ENCODE measurements at regions not wholly inside any gene's neighbourhood (a gene's known extent, or its start where the extent isn't known, plus 50 kb on each side); places are given as distances from the start of the nearest gene placed in this dataset.

DNA sequence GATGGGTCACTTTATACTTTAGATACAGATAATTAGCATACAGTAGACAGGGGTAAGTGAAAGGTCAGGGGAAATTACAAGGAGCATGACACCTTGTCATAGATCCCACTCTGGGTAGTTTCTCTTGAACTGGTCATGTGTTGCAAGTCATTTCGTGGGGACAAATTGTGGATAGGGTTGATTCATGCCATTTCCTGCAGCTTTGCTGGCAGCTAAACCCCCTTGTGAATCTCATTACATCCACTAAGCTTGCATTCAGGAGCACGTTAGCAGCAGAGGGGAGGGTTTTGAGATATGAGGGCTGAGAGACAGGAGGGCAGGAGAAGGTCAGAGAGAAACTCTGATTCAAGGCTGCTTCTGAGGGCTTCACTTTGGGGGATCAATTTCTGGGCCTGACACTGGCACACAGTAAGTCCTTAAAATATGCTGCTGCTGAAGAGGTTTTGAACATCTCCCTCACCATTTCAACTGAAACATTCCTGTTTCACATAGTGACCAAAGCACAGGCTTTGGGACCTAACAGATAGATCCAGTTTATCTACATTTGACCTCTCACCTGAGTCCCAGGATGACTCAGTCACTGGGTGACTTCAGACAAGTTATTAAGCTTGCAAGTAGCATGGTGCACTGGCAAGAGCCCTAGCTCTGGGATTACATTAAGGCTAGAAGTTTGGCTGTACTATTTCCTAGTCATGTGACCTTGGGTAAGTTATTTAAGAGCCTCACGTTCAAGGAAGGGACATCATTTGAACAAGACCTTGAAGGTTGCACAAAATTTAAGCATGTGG, 206.0 kb upstream of the USP24 start:
- DNase-seq = no peak

DNA sequence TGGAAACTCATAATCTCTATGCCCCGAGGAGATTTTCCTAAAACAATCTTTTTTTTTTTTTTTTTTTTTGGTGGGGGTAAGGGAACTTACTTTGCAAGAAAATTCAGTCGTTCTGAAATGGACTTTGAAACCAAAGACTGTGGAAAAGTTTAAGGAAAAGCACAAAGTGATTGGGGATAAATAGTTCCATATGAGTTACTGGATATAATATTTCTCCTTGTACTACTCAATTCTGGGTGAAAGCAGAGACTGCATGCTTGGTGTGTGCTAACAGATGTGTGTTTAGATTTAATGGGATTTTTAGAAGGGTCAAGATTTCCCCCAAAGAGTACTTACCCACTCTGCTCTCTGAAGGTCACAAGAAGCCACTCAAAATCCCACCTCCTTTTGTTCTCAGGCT, 204.9 kb upstream of the USP24 start:
- no peak for DNase-seq

DNA sequence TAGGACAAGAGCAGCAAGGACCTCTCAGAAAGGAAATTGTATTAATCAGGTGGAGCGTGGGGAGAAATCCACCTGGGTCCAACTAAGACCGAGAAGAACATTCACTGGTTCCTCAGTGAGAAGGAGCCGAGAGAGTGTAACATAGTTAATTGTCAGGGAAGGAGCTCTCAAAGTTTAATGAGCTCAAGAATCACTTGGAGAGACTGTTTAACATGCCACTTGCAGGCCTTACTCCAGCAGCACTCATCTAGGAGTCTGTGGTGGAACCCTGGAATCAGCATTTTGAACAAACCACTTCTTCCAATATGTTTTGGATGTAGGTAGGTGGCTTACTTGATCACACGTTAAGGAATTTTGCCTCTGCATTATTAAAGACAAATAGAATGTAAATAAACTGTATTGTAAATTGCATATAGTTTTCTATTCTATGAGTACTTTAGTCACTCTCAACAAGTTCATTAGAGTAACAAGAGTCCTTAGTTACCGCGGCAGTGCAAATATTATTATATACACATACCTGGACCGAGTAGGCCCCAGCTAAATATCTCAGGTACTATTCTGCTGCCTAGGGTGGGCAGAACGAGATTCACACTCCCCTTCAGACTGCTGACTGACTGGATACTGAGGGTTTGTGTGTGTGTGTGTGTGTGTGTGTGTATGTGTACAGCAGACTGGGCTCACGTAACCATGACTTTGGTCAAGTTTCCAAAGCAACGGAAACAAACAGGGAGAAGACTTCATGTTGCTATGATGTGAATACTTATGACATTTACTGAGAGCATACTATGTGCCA, 203.2 kb upstream of the USP24 start:
- DNase-seq = no peak

DNA sequence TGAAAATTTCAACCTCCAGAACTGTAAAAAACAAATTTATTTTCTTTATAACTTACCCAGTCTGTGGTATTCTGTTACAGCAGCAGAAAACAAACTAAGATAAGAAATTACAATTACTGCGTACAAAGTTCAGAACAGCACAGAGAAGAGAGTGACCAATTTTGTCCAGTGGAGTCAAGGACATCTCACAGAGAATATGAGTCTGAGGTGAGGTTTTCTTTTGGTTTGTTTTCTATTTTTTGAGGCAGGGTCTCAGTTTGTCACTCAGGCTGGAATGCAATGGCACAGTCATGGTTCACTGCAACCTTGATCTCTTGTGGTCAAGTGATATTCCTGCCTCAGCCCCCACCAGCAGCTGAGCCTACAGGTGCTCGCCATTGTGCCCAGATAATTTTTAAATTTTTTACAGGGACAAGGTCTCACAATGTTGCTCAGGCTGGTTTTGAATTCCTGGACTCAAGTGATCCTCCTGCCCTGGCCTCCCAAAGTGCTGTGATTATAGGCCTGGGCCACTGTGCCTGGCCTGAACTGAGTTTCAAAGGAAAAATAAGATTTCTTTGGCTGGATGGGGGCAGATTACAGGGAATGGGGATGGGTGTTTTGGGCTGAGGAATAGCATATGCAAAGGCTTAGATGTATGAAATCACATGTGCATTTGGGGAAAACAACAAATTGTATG, 201.1 kb upstream of the USP24 start:
- no peak for DNase-seq

DNA sequence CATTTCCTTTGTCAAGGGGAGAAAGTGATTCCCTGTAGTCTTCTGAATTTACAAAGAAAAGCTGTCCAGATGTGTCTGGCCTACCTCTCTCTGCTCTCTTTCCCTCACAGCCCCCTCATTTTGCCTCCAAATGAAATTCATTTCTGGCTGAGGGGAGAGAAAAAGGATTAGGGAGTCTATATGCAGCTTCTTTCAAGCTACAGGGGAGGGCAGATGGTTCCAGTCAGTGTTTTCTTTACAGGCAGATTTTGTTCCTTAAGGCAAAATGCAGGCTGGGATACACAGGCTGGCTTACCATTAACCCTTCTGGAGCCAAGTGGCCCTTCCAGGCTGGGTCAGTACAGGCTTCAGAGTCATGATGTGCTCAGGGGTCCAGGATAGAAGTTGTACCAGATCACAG, 198.1 kb upstream of the USP24 start:
- no peak for DNase-seq

DNA sequence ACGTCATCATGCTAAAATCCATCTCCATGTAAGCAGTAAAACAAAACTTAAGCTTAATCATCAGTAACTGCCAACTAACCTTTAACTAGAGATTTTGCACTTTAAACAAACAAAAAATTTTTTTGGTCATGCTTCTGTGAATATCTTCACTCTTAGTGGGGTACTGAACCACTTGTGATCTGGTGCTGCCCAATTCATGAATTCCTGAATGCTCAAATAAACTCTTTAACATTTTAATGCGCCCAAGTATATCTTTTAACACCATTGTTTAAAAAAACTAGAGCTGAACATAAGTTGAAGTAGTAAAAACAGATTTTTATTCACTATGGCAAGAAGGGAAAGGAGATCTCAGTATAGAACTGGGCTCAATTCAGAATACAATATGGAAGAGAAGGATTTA, 196.9 kb upstream of the USP24 start:
- no peak for DNase-seq

DNA sequence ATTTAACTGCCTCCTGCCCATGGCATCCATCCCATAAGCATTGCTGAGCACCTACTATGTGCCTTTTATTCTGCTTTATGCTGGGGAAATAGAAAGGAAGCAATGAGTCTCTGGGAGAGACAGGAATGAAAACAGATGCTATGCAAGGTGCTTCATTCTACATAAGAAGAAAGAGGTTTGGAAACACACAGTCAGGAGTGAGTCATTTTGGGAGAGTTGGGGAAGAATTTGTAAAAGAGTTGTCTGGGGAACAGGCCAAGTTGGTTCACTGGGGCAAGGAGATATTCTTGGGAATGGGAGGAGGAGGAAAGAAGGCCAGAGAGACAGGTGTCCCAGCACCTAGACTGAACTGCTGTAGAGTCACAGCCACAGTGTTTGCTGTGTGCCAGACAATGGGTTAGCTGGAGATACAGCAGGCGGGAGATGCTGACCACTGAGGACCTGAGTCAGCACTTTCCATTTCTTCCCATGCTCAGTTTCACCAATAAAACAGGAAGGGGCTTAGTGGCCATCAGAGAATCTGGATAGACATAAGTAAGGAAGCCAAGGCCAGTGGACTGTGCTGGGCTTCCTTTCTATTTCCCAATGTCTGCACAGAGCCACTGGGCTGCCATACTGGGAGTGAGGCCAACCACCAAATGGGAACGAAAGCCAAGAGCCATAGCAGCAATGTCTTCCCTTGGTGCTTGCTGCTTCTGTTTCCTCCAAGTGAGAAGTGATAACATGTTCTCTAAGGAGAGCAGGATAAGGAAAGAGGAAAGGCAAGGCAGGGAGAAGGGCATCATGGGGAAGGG, 187.7 kb upstream of the USP24 start:
- no peak for DNase-seq

DNA sequence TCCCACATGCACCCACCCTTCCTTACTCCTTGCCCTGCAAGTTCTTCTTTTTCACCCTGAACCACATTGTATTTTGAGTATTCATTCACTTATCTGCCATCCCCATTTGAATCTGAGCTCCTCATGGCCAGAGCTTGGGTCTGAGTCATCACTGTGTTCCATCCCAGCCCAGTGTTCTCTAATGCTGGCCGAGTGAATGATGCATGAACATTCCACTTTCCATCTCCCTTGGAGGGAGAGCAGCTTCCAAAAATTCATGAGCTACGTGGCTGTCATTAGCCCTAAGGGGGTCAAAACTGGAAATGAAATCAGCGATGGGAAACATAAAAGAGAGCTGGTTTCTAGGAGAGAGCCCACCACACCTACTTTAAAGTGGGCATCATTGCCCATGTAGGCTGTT, 187.0 kb upstream of the USP24 start:
- no peak for DNase-seq

DNA sequence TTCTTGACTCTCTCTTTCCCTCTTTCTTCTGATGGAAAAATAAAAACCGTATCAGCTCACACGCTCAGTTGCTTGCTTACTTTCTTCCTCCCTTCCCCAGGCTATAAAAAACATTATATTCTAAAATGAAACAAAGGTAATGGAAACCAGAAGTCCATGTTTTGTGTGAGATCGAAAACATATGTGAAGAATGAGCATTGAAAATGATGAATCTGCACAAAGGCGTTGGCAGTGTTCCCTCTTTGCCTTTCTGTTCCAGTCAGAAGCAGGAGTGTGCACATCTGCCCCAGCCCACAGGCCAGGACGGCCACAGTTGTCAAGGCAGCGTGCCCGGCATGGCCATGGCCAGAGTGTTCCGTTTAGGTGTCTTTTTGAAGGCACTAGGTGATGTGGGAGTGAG, 185.3 kb upstream of the USP24 start:
- no peak for DNase-seq

DNA sequence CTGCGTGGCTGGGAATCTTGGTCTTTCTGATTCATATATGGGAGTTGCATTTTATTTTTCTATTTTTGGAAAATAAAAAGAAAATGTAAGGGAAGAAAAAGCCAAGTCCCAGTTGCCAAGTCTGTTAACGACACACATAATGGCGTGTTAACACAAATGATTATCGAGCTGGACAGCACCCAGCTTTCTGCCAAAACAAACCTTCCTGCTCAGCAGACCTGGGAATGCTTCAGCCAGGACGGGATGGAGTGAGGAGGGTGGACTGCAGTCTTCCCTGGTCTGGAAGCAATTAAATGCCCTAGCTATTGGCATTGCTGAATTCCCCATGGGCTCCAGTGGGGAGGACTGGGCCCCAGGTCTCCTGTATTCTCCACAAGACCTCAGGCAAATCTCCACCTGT, 184.2 kb upstream of the USP24 start:
- DNase-seq = no peak

DNA sequence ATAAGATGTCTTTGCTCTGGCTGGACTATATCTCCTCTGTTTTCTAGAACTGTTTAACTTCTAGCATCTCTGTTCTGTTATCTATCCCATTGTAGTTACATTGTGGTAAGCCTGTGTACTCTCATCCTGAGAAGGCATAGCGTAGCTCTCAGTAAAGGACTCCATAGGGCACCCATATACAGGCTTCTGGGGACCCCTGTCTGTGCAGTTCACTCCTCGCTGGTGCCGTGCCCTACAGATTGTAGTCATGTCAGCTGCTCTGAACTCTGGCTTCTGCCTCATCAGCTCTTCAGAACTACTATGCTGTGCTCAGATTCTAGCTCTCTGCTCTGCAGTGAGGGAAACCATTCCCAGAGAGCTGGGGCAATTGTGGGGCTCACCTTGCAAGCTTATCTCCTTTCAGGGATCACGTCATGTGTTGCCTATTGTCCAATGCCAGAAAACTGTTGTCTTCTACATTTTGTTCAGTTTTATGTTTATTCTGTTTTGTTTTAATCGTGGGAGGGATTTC, 181.3 kb upstream of the USP24 start:
- DNase-seq = no peak

DNA sequence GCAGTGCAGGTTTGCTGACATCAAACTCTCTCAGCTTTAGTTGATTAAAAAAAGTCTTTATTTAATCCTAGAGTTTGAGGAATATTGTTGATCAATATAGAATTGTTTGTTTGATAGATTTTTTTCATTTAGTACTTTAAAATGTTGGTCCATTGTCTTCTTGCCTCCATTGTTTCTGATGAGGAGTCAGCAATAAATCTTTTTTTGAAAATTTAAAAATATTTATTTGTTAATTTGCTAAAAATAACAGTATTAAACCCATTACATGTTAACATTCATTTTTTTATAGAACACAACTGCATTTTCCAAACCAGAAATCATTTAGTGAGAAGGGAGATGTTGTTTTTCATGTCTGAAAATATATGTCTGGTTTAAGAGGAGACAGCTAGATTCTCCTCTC, 173.8 kb upstream of the USP24 start:
- DNase-seq = no peak

DNA sequence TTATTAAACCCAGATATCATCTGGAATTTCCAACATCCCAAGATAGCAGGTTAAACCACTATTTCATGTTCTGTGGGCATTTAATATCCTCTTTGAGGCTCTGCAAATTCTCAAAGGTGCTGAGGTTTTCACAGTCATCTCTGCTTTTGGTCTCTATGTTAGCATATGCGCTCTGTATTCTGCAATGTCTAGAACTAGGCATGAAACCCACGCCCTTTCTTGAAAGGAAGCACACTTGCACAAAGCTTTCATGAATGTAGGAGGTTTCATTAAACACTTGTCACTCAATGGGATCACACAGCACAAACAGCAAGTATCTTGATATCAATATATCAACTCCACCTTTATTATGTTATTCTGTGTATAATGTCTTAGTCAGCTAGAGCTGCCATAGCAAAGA, 172.0 kb upstream of the USP24 start:
- DNase-seq = no peak

DNA sequence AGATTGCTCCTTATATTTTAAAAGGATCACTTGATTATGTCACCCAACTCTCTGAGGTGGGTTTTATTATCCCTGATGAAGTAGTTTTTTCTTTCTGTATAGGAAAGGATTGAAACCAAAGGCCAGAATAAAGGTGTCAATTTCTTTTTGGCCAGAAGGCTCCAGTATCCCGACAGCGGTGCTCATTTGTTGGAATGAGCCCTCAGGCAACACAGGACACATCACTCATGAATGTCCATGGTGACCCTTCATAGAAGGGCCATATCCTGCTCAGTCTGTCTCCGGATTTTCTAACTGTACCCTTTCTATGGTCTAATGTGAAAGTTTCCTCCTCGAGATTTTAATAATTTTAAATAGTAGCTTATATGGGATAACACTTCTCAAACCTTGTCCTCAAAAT, 171.3 kb upstream of the USP24 start:
- DNase-seq = no peak

DNA sequence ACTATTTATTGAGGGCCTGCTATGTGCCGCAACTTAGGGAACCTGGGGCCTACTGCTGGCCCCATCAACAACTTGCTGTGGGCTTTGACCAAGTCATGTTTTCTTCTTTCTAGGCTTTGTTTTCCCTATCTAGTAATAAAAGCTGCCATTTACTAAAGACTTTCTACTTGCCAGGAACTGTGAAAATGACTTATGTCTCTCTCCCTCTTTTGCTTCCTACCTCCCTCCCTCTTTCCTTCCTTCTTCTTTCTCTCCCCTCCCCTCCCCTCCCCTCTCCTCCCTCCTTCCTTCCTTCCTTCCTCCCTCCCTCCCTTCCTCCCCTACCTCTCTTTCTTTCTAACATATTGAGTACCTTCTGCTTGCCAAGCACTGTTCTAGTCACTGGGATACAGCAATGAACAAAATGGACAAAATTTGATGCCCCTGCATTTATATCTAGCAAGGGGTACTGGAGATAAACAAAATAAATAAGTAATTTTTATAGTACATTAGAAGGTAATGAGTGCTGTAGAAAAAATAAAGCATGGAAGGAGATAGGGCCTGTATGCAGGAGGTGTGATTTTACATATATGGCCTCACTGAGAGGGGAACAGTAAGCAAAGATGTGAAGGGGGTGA, 170.3 kb upstream of the USP24 start:
- DNase-seq = no peak

DNA sequence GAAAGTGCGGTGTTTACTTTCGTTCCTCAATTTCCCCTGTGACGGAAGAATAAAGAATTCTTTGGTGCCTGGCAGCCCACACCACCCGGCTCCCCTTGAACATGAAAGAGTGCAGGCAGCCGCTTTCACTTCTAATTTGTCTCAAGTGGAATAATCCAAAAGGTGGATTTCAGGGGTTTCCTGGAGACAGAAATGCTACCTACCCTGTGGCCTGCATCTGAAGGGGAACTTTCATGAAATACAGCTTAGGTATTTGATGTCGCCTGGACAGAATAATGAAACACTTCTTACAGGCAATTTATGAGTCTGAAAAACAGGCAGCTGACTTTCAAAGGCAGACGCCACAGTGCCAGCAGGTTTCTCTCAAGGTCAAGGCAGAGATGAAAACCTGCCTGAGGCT, 169.5 kb upstream of the USP24 start:
- DNase-seq = no peak

DNA sequence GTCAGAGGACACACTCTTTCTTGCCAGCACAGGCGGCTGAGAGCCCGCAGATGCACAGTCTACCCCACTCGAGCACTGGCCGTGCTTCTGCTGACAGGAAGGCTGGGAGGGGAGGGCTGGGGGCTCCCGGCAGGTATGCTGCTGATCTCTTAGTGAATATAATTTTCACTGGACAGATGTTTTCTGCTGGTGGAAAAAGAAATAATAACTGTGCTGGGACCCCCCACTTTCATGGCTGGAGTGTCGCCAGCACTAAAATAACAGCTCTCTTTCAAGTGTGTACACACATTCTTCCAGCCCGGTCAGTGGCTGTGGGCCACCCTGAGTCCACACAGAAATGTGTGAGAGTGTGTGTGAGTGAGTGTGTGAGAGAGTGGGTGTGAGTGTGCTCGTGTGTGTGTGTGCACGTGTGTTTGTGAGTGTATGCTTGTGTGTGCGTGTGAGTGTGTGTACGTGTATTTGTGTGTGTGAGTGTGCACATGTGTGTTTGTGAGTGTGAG, 167.7 kb upstream of the USP24 start:
- DNase-seq = no peak

DNA sequence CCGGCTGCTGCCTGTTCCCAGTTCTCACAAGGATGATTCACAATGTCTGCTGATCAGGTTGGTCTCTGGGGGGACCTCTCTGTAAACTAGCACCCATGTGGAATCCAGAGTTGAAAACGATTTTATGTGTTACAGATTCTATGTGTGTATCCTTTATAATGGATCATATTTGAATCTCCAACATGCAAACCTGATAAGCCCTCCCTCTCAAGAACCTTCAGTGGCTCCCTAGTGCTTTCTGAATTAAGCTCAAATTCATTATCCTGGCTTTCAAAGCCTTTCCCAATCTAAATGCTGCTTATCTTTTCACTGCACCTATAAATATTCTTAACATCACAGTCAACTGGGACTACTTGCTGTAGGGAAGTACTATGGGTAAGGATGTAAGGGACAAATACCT, 166.8 kb upstream of the USP24 start:
- DNase-seq = no peak

DNA sequence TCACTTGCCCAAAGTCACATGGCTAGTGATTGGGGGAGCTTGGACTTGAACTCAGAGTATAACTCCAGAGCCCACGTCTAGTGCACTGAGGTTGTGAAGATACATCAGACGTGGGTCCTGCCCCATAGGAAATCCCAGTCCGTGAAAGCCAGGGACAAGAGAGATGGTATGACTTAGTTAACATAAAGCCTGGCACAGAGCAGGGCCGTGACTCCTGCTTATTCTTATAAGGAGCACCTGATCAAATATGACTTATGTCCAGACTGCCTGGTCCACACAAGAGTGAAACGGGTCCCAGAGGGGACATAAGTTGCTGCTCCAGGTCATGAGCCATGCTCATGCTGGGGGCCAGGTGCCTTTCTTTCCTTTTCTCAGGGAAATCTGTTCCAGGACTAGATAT, 166.3 kb upstream of the USP24 start:
- DNase-seq = no peak

DNA sequence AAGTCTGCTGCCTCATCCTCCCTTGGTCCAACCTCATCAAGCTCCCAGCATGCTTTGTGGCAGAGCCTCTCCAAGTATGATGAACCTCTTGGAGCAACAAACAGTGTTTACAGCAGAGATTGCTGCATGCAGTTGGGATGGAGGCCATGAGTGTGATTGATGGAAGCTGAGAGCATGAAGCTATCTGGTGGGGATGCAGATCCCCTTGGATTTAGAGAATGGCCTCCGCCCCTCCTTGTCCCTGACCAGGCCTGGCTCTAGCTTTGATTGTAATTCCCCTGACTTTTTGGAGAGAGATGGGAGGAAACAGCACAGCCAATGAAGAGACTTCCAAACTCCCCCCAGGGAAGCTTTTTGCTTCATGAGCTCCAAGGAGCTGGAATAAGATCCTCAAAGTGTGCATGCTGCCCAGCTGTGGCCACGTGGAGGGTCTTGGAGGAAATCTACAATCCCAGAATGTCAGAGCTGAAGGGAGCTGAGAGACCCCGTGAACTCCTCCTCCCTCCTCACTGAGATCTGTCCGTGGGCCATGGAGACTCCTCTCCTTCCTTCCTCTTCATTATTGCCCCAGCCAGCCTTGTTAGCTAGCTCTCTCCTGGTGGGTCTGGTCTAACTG, 165.3 kb upstream of the USP24 start:
- DNase-seq = no peak

DNA sequence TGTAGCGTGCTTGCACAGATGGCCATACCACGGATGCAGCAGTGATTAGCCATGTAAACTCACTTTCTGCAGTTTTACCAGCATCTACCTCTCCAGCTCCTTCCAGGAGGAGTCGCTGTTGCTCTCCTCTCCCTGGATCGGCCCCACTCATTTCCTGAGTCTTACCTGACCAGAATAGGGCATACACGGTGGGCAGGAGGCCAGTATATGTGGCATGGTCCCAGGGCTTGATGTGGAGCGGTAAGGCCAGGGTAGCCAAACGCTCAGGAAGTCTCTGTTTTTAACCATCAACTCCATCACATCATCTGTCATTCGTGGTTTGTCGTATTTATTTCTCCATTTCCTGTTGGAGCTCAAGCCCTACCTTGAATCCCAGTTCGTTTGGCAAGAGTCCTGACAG, 163.4 kb upstream of the USP24 start:
- peak; percentile 54 for DNase-seq

DNA sequence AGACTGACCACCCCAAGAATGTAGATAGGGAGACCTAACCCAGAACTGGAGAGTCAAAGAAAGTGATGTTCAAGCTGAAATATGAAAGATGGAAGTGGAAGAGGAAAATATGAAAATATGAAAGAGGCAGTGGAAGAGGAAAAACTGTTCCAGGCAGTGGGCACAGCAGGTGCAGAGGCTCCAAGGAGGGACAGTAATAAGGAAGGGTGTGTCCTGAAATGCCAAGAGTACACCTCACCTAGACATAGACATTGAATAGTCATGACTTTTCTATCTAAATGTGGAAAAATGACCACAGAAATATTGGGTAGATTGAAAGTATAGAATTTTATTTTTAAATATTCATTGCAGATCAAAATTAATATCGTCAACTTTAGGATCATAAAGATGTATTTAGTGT, 161.7 kb upstream of the USP24 start:
- no peak for DNase-seq
